ENCODE measurements at regions not wholly inside any gene's neighbourhood (a gene's known extent, or its start where the extent isn't known, plus 50 kb on each side); places are given as distances from the start of the nearest gene placed in this dataset.
"Not testable (repeated sequence)": the region's sequence is repeated elsewhere in the genome, so short reads cannot be mapped to it uniquely, and the experiment has no call there.

DNA sequence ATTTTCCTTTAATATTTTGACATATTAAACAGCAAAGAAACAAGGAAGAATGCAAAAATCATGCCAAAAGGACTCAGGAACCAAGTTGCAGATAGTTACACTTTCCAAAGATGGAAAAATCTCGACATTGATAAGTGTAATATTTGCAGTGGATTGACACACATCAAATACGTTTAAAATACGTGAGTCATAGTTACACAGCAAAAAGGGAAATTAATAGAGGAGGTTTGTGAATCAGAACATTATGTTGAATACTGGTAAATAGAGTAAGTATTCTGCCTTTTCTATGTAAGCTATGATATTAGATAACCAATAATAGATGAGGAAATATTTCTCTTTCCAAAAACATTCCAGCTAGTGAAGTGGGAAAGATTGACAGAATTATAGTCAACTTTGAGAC, 1761.3 kb upstream of the IGFBP7 start:
- FAIRE-seq (no peak), DNase-seq (ENCODE audit: insufficient read length, low spot score) (no peak)

DNA sequence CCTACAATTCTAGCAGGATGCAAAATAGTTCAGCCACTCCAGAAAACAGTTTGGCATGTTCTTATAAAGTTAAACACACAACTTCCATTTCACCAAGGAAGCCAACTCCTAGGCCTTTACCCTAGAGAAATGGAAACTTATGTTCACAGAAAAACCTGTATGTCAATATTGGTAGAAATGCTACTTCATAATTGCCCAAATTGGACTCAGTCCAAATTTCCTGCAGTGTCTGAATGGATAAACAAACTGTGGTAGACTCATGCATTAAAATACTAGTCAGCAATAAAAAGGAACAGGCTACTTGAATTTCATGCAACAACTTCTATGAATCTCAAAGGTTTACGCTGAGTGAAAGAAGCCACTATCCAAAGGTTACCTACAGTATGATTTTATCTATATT, 1738.8 kb upstream of the IGFBP7 start:
- no peak for DNase-seq (ENCODE audit: insufficient read length, low spot score)

DNA sequence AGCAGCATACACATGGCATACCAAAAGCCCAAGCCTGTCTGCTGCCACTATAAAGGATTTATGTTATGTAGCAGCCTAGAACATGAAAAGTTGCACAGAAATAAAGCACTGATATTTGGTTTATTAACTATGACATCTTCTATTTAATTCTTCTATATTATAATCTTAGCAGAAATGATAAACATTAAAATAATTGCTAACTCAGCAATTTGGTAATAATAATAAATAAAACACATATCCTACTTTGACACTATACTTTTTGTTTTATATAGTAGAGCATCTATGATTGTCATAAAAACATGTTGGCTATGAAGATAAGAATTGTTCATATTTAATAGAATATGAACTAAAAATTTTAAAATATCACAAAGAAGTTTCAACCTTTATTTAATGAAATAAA, 1733.3 kb upstream of the IGFBP7 start:
- DNase-seq (ENCODE audit: insufficient read length, low spot score) = no peak
- FAIRE-seq = no peak

More for the DNA sequence above, 1738.8 kb upstream of the IGFBP7 start:
- FAIRE-seq = no peak

DNA sequence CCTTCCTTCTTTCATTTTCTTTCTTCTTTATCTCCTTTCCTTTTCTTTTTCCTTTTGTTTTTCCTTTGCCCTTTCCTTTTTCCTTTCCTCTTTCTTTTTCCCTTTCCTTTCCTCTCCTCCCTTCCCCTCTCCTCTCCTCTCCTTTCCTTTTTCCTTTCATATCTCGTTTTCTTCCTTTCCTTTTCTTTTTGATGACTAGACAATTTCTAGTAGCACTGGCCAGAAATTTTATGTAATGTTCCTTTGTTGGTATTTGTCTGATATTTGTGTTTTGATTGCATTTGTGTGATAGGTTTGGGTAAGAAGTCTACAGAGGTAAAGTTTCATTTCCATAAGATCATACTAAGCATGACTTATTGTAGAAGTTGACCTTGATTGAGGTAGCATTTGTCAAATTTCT, 1722.9 kb upstream of the IGFBP7 start:
- no peak for FAIRE-seq
- no peak for DNase-seq (ENCODE audit: insufficient read length, low spot score)

DNA sequence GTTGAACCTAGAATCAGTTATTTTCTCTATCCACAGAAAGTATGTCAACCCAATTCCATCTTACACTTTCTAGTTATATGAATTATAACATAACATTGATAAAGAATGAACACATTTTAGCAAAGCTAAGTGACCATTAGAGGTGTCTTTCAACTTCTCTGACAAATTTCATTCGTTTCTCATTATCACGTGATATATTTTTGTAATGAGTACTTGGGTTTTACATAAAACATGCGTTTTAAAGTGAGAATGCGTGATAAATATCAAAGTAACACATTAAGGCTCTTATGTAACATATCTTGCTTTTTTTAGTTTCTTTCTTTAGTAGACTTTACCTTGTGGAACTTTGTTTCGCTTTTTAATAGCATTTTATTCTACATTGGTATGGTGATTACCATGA, 1715.1 kb upstream of the IGFBP7 start:
- no peak for DNase-seq (ENCODE audit: insufficient read length, low spot score)
- no peak for FAIRE-seq

DNA sequence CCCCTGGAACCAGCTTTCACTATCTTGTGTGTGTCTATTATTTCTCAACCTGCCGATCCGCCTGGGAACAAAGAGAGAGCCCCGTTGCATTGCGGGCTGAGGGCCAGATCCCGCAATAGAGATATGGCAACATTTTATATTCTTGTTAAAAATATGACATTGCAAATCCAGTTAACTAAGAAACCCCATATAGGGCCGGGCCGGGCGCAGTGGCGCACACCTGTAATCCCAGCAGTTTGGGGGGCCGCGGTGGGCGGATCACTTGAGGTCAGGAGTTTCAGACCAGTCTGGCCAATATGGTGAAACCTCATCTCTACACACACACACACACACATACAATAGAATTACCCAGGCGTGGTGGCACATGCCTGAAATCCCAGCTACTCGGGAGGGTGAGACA, 1708.4 kb upstream of the IGFBP7 start:
- DNase-seq (ENCODE audit: insufficient read length, low spot score); FAIRE-seq: not testable (repeated sequence)

DNA sequence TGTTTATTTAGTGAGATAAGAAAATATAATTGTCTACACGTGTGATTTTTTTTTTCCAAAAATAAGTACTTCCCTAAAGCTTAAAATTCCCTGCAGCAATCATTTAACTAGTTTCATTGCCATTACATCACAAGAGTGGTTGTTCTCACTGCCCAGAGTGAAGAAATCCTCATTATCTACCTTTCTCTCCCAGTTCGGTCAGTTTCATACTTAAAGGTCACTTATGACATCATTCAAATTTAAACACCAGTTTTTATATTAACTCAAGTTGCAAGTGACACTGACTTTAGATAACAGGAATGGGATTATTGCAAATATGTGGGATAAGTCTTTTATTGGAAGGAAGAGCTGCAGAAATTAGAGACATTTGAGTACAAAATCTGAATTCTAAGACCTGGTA, 1699.8 kb upstream of the IGFBP7 start:
- DNase-seq (ENCODE audit: insufficient read length, low spot score) = no peak
- FAIRE-seq = no peak

DNA sequence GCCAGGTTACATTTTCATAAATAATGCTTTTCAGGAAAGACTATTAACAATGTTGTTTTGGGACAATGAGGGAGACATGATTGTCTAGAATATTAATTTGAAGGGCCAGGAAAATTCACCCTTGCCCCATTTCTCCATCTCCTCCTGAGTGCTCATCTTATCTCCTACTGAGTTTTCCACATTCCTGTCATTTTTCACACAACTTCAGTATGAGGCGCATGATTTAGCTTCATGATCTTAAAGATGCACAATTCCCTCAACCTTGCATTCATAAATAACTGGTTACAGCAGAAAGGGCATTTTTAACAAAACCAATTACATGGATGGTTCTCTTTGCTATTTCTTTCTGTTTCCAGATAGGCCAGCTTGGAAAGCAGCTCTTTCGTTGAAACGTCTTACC, 1699.2 kb upstream of the IGFBP7 start:
- DNase-seq (ENCODE audit: insufficient read length, low spot score) (no peak), FAIRE-seq (no peak)

DNA sequence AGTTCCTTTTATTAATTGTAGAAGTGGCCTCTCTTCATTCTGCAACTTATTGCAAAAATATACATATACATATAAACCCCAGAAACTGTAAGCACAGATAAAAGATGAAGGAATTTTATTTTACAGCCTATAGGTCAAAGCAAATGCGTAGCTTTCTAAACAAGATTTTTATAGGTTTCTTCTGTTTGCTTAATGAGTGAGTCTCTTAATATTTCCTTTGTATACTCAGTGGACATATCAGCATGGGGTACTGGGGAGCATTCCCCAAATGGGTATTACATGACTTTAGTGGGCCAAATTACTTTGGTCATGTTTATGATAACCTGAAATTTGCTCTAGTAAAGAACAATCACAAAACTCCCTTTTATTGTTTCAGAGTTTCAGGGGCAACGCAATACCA, 1698.6 kb upstream of the IGFBP7 start:
- FAIRE-seq = no peak
- no peak for DNase-seq (ENCODE audit: insufficient read length, low spot score)

DNA sequence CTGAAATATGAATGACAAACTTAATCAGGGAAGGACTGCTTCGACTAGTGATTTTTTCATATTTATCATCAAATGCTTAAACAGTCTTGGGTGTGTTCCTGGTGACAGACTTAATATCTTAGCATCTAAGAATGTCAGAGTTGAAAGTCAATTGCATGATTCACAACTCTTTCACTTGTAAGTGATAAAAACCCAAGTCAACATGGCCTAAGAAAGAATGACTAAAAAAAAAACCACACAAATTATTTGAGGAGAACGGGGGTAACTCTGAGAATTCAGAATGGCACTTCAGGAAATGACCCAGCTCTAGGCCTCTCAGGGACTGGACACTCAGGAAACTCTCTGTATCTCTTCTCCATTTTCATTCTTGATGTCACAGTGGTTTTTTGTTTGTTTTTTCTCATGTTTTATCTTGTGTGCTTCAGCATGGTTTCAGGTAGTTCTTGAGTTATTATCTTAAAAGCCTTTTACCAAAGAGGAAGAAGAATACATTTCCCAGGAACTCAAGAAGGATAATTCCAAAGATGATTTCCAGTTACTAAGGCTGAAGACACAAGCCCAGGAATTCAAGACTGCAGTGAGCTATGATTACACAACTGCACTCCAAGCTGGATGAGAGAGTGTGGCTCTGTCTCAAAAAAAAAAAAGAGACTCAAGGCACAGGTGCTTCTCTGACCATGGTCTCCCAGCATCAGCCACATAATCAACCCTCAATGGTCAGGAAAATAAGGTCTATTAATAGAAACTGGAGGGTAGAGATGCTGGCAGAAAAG, 1697.8 kb upstream of the IGFBP7 start:
- no peak for FAIRE-seq
- no peak for DNase-seq (ENCODE audit: insufficient read length, low spot score)

DNA sequence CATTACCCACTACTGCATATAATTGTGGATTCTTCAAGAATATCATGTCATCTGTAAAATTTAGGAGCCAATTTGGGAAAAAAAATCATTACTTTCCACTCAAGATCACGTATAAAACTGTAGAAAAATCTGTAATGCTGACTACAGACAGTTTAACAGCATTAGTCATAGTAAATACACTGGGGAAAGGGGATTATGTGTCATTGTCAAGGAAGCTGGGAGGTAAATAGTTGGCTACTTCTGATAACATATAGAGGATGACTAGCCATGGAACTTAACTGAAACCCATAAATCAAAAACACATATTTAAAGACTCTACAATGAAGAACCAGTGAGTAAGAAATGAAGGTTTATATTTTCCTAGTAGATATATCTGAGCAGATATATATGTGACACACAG, 1666.4 kb upstream of the IGFBP7 start:
- DNase-seq (ENCODE audit: insufficient read length, low spot score) (no peak), FAIRE-seq (no peak)

DNA sequence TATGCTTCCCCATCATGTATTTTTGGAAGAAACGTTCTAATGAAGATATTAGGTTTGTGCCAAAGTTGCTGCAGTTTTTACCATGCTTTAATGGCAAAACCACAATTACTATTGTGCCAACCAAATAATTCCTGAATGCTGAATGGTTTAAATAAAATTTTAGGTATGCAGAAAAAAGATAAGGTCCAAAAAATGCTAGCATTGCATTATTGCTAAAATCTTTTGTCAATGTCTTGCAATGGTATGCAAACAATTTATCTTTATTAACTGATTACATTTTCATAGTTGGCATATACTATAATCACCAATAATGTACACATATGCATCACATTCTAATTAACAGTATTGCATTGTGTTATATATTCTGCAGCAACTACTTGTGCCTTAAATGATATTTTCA, 1657.4 kb upstream of the IGFBP7 start:
- DNase-seq (ENCODE audit: insufficient read length, low spot score) (no peak), FAIRE-seq (no peak)

DNA sequence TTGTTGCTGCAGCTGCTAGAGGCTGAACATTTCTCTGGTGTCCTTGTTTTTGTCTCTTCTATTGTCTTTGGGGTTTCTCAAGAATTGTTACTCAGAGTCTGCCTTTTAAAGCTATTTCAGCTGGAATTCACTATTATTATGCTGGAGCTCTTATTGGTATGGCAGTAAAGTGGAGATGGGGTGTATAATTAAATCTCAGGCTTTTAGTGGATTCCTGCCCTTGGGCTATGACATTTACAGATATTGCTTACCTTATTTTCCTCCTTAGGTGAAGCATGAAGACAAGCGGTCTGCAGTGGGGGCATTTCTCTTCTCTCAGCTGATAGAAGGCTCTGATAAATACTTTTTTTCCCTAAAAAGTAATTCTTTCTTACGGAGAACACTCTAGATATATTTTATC, 1656.6 kb upstream of the IGFBP7 start:
- FAIRE-seq (no peak), DNase-seq (ENCODE audit: insufficient read length, low spot score) (no peak)

DNA sequence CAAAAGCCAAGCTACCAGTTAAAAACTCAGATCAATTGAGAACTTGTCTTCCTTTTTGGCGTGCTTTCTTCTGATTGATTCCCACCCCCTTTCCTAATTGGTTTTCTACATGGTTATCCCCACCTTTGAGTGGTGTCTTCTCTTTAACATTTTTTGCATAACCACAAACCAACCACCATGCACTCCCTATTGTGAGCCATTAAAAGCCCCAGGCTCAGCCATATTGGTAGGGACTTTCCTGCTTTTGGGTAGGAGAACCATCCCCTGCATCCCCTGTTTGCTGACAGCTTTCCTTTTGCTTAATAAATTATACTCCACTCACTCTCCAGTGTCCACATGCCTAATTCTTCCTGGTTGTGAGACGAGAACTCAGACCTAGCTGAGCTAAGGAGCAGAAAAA, 1651.4 kb upstream of the IGFBP7 start:
- FAIRE-seq (no peak), DNase-seq (ENCODE audit: insufficient read length, low spot score) (no peak)

DNA sequence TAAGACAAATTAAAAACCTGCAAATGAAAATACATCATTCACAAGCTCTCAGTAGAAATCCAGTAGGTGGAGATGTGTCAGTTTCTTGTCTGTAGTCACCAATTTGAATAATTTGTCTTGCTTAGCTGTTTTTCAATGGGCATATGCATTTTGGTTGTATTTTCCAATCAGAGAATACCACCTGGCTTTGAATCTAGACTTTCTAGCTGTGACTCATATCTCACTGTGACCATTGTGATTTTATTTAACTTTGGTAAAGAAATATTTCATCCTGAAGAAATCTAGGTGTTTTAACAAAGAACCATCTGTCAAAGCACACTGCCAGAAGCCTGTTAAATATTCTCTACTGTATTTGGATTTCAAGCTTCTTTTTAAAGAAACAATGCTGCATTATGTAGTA, 1650.6 kb upstream of the IGFBP7 start:
- FAIRE-seq (no peak), DNase-seq (ENCODE audit: insufficient read length, low spot score) (no peak)

DNA sequence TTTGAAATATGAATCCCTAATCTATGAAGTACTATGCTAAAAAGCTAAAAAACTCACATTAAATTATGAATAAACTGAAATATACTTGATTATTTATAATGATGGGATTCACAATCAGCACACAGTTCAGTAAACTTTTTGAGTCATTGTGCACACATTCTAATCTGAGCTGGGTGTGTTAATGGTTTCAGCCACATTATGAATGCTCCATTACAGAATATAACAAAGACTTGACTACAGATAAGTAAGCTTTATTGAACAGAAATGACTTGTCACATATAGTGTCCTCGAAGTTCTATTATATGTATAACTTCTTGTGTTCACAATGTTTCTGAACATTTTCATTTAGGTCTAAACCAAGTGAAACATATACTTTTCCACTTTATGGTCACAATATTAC, 1649.9 kb upstream of the IGFBP7 start:
- no peak for FAIRE-seq

DNA sequence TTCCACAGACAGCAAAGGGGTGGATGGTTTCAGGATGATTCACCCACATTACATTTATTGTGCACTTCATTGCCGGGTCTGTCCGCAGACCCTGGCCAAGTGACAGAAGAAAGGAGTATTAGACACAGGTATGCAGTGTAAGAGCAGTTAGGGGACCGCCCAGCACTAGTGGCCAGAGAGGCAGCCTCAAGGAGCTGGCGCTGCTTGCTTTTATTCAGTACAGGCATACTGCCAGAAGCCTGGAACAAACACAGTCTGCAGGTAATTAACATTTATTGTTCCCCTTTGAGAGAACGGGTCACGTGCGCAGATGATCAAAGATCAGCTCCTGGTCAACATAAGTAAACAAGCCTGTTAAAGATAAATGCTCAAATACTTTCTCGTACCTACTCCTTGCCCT, 1639.0 kb upstream of the IGFBP7 start:
- FAIRE-seq = no peak
- DNase-seq (ENCODE audit: insufficient read length, low spot score) = no peak

More for the DNA sequence above, 1649.9 kb upstream of the IGFBP7 start:
- no peak for DNase-seq (ENCODE audit: insufficient read length, low spot score)

DNA sequence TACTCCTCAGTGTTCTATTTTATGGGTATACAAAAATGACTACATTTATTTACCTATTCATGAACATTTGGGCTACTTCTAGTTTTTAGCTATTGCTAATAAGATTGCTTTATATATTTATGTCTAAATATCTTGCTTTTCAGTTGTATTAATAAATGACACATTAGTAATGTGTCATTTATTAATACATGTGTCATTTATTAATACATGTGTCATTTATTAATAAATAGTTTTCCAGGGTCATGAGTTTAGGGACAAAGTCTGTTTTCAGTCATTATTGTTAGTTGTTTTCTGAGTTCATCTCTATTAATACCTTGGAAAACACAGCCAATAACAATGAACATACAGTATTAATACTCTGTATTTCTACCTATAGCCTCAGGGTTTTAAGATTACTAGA, 1630.7 kb upstream of the IGFBP7 start:
- no peak for DNase-seq (ENCODE audit: insufficient read length, low spot score)
- FAIRE-seq = no peak

DNA sequence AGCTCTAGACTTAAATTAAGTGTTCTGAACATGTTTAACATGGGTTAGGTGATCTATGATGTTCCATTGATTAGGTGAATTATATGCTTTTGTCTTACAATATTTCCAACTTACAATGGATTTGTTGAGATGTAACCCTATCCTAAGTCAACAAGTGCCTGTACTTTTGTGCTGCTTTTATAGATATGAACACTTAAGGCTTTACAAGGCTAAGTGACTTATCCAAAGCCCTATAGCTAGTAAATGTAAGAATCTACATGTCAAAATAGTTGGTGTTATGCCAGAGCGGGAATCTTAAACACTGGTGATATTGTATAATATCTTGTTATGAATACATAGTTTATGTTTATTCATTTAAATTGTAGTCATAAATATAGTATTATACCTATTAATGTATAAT, 1629.1 kb upstream of the IGFBP7 start:
- no peak for FAIRE-seq
- DNase-seq (ENCODE audit: insufficient read length, low spot score) = no peak

DNA sequence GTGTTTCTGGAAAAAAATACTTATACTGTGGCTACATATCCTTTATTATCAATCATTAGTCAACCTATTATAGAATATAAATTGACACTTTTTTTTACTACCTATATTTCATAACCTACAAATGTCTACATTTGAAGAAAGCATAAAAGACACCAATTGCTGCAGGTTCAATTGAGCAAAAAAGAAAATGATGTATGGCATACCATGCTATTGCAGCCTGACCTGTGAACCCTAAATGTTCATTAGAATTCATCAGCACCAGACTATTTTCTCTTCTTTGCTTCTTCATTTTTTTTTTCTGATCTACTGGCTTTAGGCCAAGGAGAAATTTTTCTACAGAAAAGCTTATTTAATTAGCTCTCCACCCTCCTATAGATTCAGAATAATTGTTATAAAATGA, 1628.2 kb upstream of the IGFBP7 start:
- no peak for DNase-seq (ENCODE audit: insufficient read length, low spot score)
- FAIRE-seq = no peak

DNA sequence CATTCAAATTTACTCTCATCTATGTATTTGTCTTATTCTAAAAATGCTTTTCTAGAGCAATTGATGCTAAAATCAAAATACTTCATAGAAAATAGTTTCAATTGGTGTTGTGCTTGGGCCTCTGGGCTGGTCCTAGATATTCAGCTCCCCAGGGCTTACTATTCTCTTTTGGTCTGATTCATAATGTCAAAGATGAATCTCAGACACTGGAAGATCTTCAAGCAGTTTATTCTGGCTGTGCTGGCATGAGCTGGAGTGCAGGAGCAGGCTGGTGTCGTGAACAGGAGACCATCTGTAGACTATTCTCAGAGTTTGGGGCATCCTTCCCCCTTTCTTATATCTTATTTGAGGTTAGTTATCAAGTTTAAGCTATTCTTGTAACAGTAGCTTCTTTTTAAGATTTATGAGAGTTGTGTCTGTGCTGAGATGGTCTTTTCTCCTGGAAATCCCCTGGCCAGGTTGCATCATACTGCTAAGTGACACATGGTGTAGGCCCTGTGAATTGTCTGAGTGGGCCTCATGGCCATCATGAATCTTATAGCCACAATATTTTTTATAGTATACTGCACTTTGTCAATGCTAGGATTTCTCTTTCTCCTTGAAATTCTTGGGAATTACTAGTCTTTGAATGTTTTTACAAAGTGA, 1624.0 kb upstream of the IGFBP7 start:
- DNase-seq (ENCODE audit: insufficient read length, low spot score) (no peak), FAIRE-seq (no peak)

DNA sequence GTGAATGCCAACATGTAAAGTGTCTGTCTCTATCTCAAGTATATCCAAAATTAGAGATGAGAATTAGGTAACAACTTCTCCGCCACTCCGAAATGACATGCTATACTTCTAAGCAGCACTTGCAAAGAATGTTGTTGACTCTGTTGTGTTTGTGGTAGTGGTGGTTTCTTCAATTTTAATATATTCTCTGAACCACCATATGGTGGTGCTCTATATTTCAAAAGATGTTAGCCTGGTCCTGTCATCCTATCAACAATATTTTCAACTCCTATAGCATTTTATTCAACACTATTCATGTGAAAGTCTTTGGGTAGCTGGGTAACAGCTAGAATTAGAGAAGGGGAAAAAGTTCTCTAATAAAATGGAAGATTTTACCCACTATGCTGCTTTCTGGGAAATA, 1622.8 kb upstream of the IGFBP7 start:
- FAIRE-seq = no peak
- no peak for DNase-seq (ENCODE audit: insufficient read length, low spot score)

DNA sequence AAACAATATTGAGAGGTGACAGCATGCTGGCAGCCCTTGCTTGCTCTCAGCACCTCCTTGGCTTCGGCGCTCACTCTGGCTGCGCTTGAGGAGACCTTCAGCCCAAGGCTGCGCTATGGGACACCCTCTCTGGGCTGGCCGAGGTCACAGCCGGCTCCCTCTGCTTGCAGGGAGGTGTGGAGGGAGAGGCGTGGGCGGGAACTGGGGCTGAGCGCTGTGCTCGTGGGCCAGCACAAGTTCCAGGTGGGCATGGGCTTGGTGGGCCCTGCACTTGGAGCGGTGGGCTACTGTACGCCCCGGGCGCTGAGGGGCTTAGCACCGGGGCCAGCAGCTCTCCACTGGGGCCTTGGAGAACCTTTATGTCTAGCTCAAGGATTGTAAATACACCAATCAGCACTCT, 1613.8 kb upstream of the IGFBP7 start:
- FAIRE-seq (no peak), DNase-seq (ENCODE audit: insufficient read length, low spot score) (no peak)

All from GM19239 (cell line).